Right lung (tissue), 2 donors: ENCODE measurements at regions not wholly inside any gene's neighbourhood (a gene's known extent, or its start where the extent isn't known, plus 50 kb on each side); places are given as distances from the start of the nearest gene placed in this dataset.
A peak's percentile ranks its signal among the peaks of the same experiment; 100 is the strongest.

ENCODE experiments used
- DNase-seq, 2 donors: peaks; one replicate each; pipeline ENCODE4 v3.0.0-alpha.2; 2013

- no peak for DNase-seq
Measured at GRCh38 chr5:93107141-93107540, 473.9 kb downstream of the NR2F1-AS1 start.

GRCh38 chr5:93101661-93102060 is 479.4 kb downstream of the NR2F1-AS1 start:
- DNase-seq = no peak

GRCh38 chr5:93100976-93101375 is 480.0 kb downstream of the NR2F1-AS1 start:
- DNase-seq = no peak

- DNase-seq = no peak
Measured at GRCh38 chr5:93100428-93100827, 480.6 kb downstream of the NR2F1-AS1 start.

- no peak for DNase-seq
Measured at GRCh38 chr5:93099902-93100347, 481.1 kb downstream of the NR2F1-AS1 start.

GRCh38 chr5:93096561-93096960 is 484.5 kb downstream of the NR2F1-AS1 start:
- no peak for DNase-seq

GRCh38 chr5:93092349-93093105 is 488.5 kb downstream of the NR2F1-AS1 start:
- no peak for DNase-seq

GRCh38 chr5:93090698-93091097 is 490.3 kb downstream of the NR2F1-AS1 start:
- DNase-seq = no peak

- no peak for DNase-seq
Measured at GRCh38 chr5:93088592-93089389, 492.2 kb downstream of the NR2F1-AS1 start.

GRCh38 chr5:93087326-93087725 is 493.7 kb downstream of the NR2F1-AS1 start:
- no peak for DNase-seq

- DNase-seq = no peak
Measured at GRCh38 chr5:93082981-93083380, 498.0 kb downstream of the NR2F1-AS1 start.

GRCh38 chr5:93079046-93079445 is 502.0 kb downstream of the NR2F1-AS1 start:
- no peak for DNase-seq

- peak in 1 of 2 donors; percentile 34 for DNase-seq
Measured at GRCh38 chr5:93078082-93079038, 502.7 kb downstream of the NR2F1-AS1 start.

- DNase-seq = no peak
Measured at GRCh38 chr5:93076566-93076965, 504.5 kb downstream of the NR2F1-AS1 start.

GRCh38 chr5:93076096-93076495 is 504.9 kb downstream of the NR2F1-AS1 start:
- DNase-seq = no peak

- DNase-seq = no peak
Measured at GRCh38 chr5:93073547-93073946, 507.5 kb downstream of the NR2F1-AS1 start.

- DNase-seq = no peak
Measured at GRCh38 chr5:93072831-93073459, 508.1 kb downstream of the NR2F1-AS1 start.

GRCh38 chr5:93071710-93072109 is 509.3 kb downstream of the NR2F1-AS1 start:
- no peak for DNase-seq

GRCh38 chr5:93070938-93071337 is 510.1 kb downstream of the NR2F1-AS1 start:
- DNase-seq = no peak

GRCh38 chr5:93069276-93069675 is 511.7 kb downstream of the NR2F1-AS1 start:
- DNase-seq = no peak

- DNase-seq = no peak
Measured at GRCh38 chr5:93062548-93062947, 518.5 kb downstream of the NR2F1-AS1 start.
